ENCODE measurements at regions not wholly inside any gene's neighbourhood (a gene's known extent, or its start where the extent isn't known, plus 50 kb on each side); places are given as distances from the start of the nearest gene placed in this dataset.
"Not testable (repeated sequence)": the region's sequence is repeated elsewhere in the genome, so short reads cannot be mapped to it uniquely, and the experiment has no call there.

DNA sequence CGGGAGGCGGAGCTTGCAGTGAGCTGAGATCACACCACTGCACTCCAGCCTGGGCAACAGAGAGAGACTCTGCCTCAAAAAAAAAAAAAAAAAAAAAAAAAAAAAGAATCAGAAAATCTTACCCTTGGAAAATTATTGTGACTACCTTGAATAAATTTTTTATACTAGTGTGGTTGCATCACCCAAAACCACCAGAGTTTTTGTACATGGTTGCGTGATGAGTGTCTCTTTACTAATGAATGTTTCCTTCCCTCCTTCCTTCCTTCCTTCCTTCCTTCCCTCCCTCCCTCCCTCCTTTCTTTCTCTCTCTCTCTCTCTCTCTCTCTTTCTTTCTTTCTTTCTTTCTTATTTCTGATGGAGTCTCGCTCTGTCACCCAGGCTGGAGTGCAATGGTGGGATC is 653.4 kb downstream of the ETS1 start:
- TF ChIP-seq, protein P1, sequence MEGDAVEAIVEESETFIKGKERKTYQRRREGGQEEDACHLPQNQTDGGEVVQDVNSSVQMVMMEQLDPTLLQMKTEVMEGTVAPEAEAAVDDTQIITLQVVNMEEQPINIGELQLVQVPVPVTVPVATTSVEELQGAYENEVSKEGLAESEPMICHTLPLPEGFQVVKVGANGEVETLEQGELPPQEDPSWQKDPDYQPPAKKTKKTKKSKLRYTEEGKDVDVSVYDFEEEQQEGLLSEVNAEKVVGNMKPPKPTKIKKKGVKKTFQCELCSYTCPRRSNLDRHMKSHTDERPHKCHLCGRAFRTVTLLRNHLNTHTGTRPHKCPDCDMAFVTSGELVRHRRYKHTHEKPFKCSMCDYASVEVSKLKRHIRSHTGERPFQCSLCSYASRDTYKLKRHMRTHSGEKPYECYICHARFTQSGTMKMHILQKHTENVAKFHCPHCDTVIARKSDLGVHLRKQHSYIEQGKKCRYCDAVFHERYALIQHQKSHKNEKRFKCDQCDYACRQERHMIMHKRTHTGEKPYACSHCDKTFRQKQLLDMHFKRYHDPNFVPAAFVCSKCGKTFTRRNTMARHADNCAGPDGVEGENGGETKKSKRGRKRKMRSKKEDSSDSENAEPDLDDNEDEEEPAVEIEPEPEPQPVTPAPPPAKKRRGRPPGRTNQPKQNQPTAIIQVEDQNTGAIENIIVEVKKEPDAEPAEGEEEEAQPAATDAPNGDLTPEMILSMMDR (conservative IDR thresholded peaks at IDR 0.05; ENCODE audit: low read length), result not testable (repeated sequence)
- not testable (repeated sequence) for TF ChIP-seq EZH2phosphoT487 (IDR thresholded peaks at IDR 0.05; ENCODE audit: borderline replicate concordance, low read depth, low read length)
